PC-3 (cell line): ENCODE measurements at regions not wholly inside any gene's neighbourhood (a gene's known extent, or its start where the extent isn't known, plus 50 kb on each side); places are given as distances from the start of the nearest gene placed in this dataset.

Source experiments
- ATAC-seq: fragments of 200-7000 bp; cut with Tn5 transposase; 2 replicates; pipeline ENCODE4 v1.9.1; 2020; ENCODE audit warnings: mild to moderate bottlenecking, moderate library complexity
- BruUV-seq: library from RNA; stranded (reverse); fragments of 400-500 nt; replicated peaks from 2 replicates; lab custom pipeline; 2021; lab: Mats Ljungman, UMichigan
- CTCF ChIA-PET: fragments of 300-600 bp; sonication (Branson Sonifier 250); formaldehyde crosslinking; loops from one replicate; lab custom pipeline; 2022; ENCODE audit warnings: antibody characterized with exemption; lab: Charles Lee
- POLR2A ChIA-PET: fragments of 300-600 bp; sonication (Branson Sonifier 250); formaldehyde crosslinking; loops from one replicate; lab custom pipeline; 2022; ENCODE audit warnings: antibody characterized with exemption; ENCODE audit not compliant: unreplicated experiment; lab: Charles Lee
- DNase-seq: peaks from one replicate; pipeline ENCODE4 v3.0.0-alpha.2; 2015
- H2AFZ ChIP-seq: fragments of 300-600 bp; sonication (generic); 2 replicates; pipeline ENCODE4 v1.6.0; 2016; ENCODE audit warnings: antibody characterized with exemption, low read length
- H3F3A ChIP-seq: fragments of 300-600 bp; sonication (generic); one replicate; pipeline ENCODE4 v1.6.0; 2017; ENCODE audit warnings: antibody characterized with exemption, low read length, control low read depth, mild to moderate bottlenecking; ENCODE audit not compliant: unreplicated experiment
- H3K27ac ChIP-seq: fragments of 300-600 bp; sonication (generic); 2 replicates; pipeline ENCODE4 v1.5.1; 2016; ENCODE audit warnings: mild to moderate bottlenecking, low read length
- H3K27me3 ChIP-seq: fragments of 300-600 bp; sonication (generic); 2 replicates; pipeline ENCODE4 v1.6.1; 2016; ENCODE audit warnings: low read length, mixed read lengths
- H3K36me3 ChIP-seq: fragments of 300-600 bp; sonication (generic); 2 replicates; pipeline ENCODE4 v1.6.1; 2016; ENCODE audit warnings: low read depth, mixed run types, low read length, mixed read lengths
- H3K4me1 ChIP-seq: fragments of 300-600 bp; sonication (generic); 2 replicates; pipeline ENCODE4 v1.5.1; 2016; ENCODE audit warnings: low read length; ENCODE audit not compliant: insufficient read depth
- H3K4me2 ChIP-seq: fragments of 300-600 bp; sonication (generic); 2 replicates; pipeline ENCODE4 v1.6.0; 2016; ENCODE audit warnings: low read length
- H3K4me3 ChIP-seq: fragments of 300-600 bp; sonication (generic); 2 replicates; pipeline ENCODE4 v1.5.1; 2016; ENCODE audit warnings: mild to moderate bottlenecking, low read length, mixed read lengths
- H3K79me2 ChIP-seq: fragments of 300-600 bp; sonication (generic); 2 replicates; pipeline ENCODE4 v1.6.1; 2017; ENCODE audit warnings: low read length, mixed read lengths
- H3K9ac ChIP-seq: fragments of 300-600 bp; sonication (generic); 2 replicates; pipeline ENCODE4 v1.6.0; 2016; ENCODE audit warnings: mild to moderate bottlenecking, low read length
- H3K9me2 ChIP-seq: fragments of 300-600 bp; sonication (generic); replicated peaks from 2 replicates; pipeline ENCODE4 v1.6.1; 2016; ENCODE audit warnings: mixed run types, low read length, mixed read lengths
- H3K9me3 ChIP-seq: fragments of 300-600 bp; sonication (generic); 2 replicates; pipeline ENCODE4 v1.6.1; 2016; ENCODE audit warnings: low read length, mixed read lengths
- H4K20me1 ChIP-seq: fragments of 300-600 bp; sonication (generic); 2 replicates; pipeline ENCODE4 v1.6.1; 2016; ENCODE audit warnings: low read length, mixed read lengths
- CTCF ChIP-seq: fragments of 300-600 bp; sonication (generic); conservative IDR thresholded peaks from 2 replicates; pipeline ENCODE4 v1.5.1; 2017; ENCODE audit warnings: antibody characterized with exemption, low read depth, mild to moderate bottlenecking, low read length
- EZH2 ChIP-seq: fragments of 300-600 bp; sonication (generic); IDR thresholded peaks from one replicate; pipeline ENCODE4 v1.6.1; 2017; ENCODE audit warnings: antibody characterized with exemption, mild to moderate bottlenecking, low read length; ENCODE audit not compliant: unreplicated experiment
- EZH2phosphoT487 ChIP-seq: fragments of 300-600 bp; sonication (generic); IDR thresholded peaks from 2 replicates; pipeline ENCODE4 v1.6.1; 2018; ENCODE audit warnings: mild to moderate bottlenecking, antibody characterized with exemption, low read length, borderline replicate concordance
- intact Hi-C: fragments of 100-400 bp; cut with micrococcal nuclease; formaldehyde crosslinking; loops from 2 replicates; pipeline ENCODE4 v1.9.0; 2023

- Histone ChIP-seq H4K20me1 (no peaks in the 10 kb centered on the region), H3K9me2 (no peaks in the 10 kb centered on the region), H3K4me3 (no peak overlapping the region), H3K27ac (no peak overlapping the region), H3K9me3 (no peaks in the 10 kb centered on the region), H3K4me1 (no peaks in the 10 kb centered on the region), H3K9ac (no peak overlapping the region), H3K79me2 (no peaks in the 10 kb centered on the region), H3F3A (no peaks in the 10 kb centered on the region), H3K4me2 (no peak overlapping the region), H3K27me3 (no peaks in the 10 kb centered on the region), H3K36me3 (no peaks in the 10 kb centered on the region), H2AFZ (peak overlapping the region; percentile 33; the same call in 1 of the 2 replicates)
- ATAC-seq, result no peak
- TF ChIP-seq EZH2phosphoT487, result no peak
- 0 out of 2 replicates have a peak, but pooled peaks have one; percentile 11 for TF ChIP-seq CTCF
- no peak for TF ChIP-seq EZH2
- no TSS peak for BruUV-seq
- peak; percentile 33 for DNase-seq
- intact Hi-C loops, result no loop called here
- CTCF ChIA-PET, result no interaction called here
- POLR2A ChIA-PET, result no interaction called here
Observed at GRCh38 chr4:62528874-62529273, 1328.7 kb downstream of the ADGRL3 start.

GRCh38 chr4:62526671-62527070 lies 1326.5 kb downstream of the ADGRL3 start:
- no TSS peak for BruUV-seq
- ChIA-PET POLR2A (no interaction called here), CTCF (no interaction called here)
- Histone ChIP-seq H3K9me3 (no peaks in the 10 kb centered on the region), H3K4me3 (no peak overlapping the region), H3K27me3 (no peaks in the 10 kb centered on the region), H3F3A (no peaks in the 10 kb centered on the region), H3K4me1 (no peaks in the 10 kb centered on the region), H3K9me2 (no peaks in the 10 kb centered on the region), H3K4me2 (no peak overlapping the region), H4K20me1 (no peaks in the 10 kb centered on the region), H3K36me3 (no peaks in the 10 kb centered on the region), H3K9ac (no peak overlapping the region), H2AFZ (no peak overlapping the region), H3K79me2 (no peaks in the 10 kb centered on the region), H3K27ac (no peak overlapping the region)
- TF ChIP-seq CTCF (no peak), EZH2phosphoT487 (no peak), EZH2 (no peak)
- intact Hi-C loops, result no loop called here
- no peak for ATAC-seq
- DNase-seq, result no peak

- intact Hi-C loops, result no loop called here
- Histone ChIP-seq H3K4me2 (no peak overlapping the region), H3K4me1 (no peaks in the 10 kb centered on the region), H3K9ac (no peak overlapping the region), H3K27me3 (no peaks in the 10 kb centered on the region), H3K27ac (no peak overlapping the region), H3F3A (no peaks in the 10 kb centered on the region), H3K36me3 (no peaks in the 10 kb centered on the region), H2AFZ (no peak overlapping the region), H3K79me2 (no peaks in the 10 kb centered on the region), H4K20me1 (no peaks in the 10 kb centered on the region), H3K9me3 (no peaks in the 10 kb centered on the region), H3K9me2 (no peaks in the 10 kb centered on the region), H3K4me3 (no peak overlapping the region)
- TF ChIP-seq CTCF (no peak), EZH2phosphoT487 (no peak), EZH2 (no peak)
- no peak for DNase-seq
- ATAC-seq, result no peak
- ChIA-PET CTCF (no interaction called here), POLR2A (no interaction called here)
- no TSS peak for BruUV-seq
Observed at GRCh38 chr4:62523256-62523655, 1323.1 kb downstream of the ADGRL3 start.
